H9 (cell line): ENCODE measurements at regions not wholly inside any gene's neighbourhood (a gene's known extent, or its start where the extent isn't known, plus 50 kb on each side); places are given as distances from the start of the nearest gene placed in this dataset.

ENCODE experiments used
- DNase-seq: peaks from one replicate; pipeline ENCODE4 v3.0.0-alpha.2; 2017
- H2AFZ ChIP-seq: one replicate; pipeline ENCODE4 v1.6.1; 2013; ENCODE audit warnings: mild to moderate bottlenecking, low read length, control low read depth, moderate library complexity
- H2AK5ac ChIP-seq: 2 replicates; pipeline ENCODE4 v1.6.1; 2013; ENCODE audit warnings: low read length, control low read depth, mixed read lengths; ENCODE audit not compliant: insufficient read length
- H2BK120ac ChIP-seq: one replicate; pipeline ENCODE4 v1.6.1; 2013; ENCODE audit warnings: low read depth, mild to moderate bottlenecking, low read length, control low read depth, inconsistent platforms; ENCODE audit not compliant: poor library complexity, severe bottlenecking
- H2BK12ac ChIP-seq: 2 replicates; pipeline ENCODE4 v1.6.1; 2013; ENCODE audit warnings: low read length, control low read depth, mixed read lengths, low read depth; ENCODE audit not compliant: insufficient read length
- H2BK15ac ChIP-seq: 2 replicates; pipeline ENCODE4 v1.6.1; 2013; ENCODE audit warnings: low read depth, low read length, control low read depth
- H2BK20ac ChIP-seq: one replicate; pipeline ENCODE4 v1.6.1; 2013; ENCODE audit warnings: low read depth, mild to moderate bottlenecking, low read length, control low read depth, inconsistent platforms; ENCODE audit not compliant: poor library complexity, severe bottlenecking
- H2BK5ac ChIP-seq: 2 replicates; pipeline ENCODE4 v1.6.1; 2013; ENCODE audit warnings: low read length, control low read depth, mixed read lengths; ENCODE audit not compliant: insufficient read length
- H3K14ac ChIP-seq: 2 replicates; pipeline ENCODE4 v1.6.1; 2013; ENCODE audit warnings: low read length, control low read depth; ENCODE audit not compliant: insufficient read depth
- H3K18ac ChIP-seq: 2 replicates; pipeline ENCODE4 v1.6.1; 2013; ENCODE audit warnings: low read depth, mild to moderate bottlenecking, mixed read lengths, low read length, control low read depth; ENCODE audit not compliant: insufficient read length
- H3K23ac ChIP-seq: 2 replicates; pipeline ENCODE4 v1.6.1; 2013; ENCODE audit warnings: low read length, control low read depth, mixed read lengths, low read depth; ENCODE audit not compliant: insufficient read length
- H3K23me2 ChIP-seq: 2 replicates; pipeline ENCODE4 v1.6.1; 2013; ENCODE audit warnings: low read depth, mild to moderate bottlenecking, mixed read lengths, low read length, control low read depth; ENCODE audit not compliant: insufficient read length, poor library complexity, severe bottlenecking
- H3K27ac ChIP-seq: 2 replicates; pipeline ENCODE4 v1.5.1; 2013; ENCODE audit warnings: low read length, control low read depth, mixed read lengths, low read depth; ENCODE audit not compliant: insufficient read length
- H3K27me3 ChIP-seq: 2 replicates; pipeline ENCODE4 v1.6.1; 2013; ENCODE audit warnings: low read length, control low read depth, inconsistent platforms; ENCODE audit not compliant: insufficient read depth
- H3K4ac ChIP-seq: 2 replicates; pipeline ENCODE4 v1.6.1; 2013; ENCODE audit warnings: low read depth, mild to moderate bottlenecking, control low read depth, inconsistent platforms, low read length, moderate library complexity
- H3K4me1 ChIP-seq: 2 replicates; pipeline ENCODE4 v1.6.1; 2013; ENCODE audit warnings: low read length, control low read depth, inconsistent platforms; ENCODE audit not compliant: insufficient read depth
- H3K4me2 ChIP-seq: 2 replicates; pipeline ENCODE4 v1.6.1; 2013; ENCODE audit warnings: low read length, control low read depth, mixed read lengths; ENCODE audit not compliant: insufficient read length, insufficient read depth
- H3K56ac ChIP-seq: 2 replicates; pipeline ENCODE4 v1.6.1; 2013; ENCODE audit warnings: low read depth, mild to moderate bottlenecking, mixed read lengths, low read length, control low read depth; ENCODE audit not compliant: insufficient read length
- H3K79me1 ChIP-seq: 2 replicates; pipeline ENCODE4 v1.6.1; 2013; ENCODE audit warnings: low read depth, mild to moderate bottlenecking, moderate library complexity, low read length, control low read depth, inconsistent platforms; ENCODE audit not compliant: insufficient read depth, poor library complexity, severe bottlenecking
- H3K79me2 ChIP-seq: 2 replicates; pipeline ENCODE4 v1.6.1; 2013; ENCODE audit warnings: low read length, control low read depth, inconsistent platforms; ENCODE audit not compliant: insufficient read depth
- H3K9ac ChIP-seq: 2 replicates; pipeline ENCODE4 v1.6.1; 2013; ENCODE audit warnings: low read length, control low read depth, mixed read lengths; ENCODE audit not compliant: insufficient read length; ENCODE audit errors: extremely low read depth
- H3K9me3 ChIP-seq: one replicate; pipeline ENCODE4 v1.6.1; 2013; ENCODE audit warnings: low read depth, low read length, inconsistent platforms; ENCODE audit not compliant: control insufficient read depth
- H3T11ph ChIP-seq: one replicate; pipeline ENCODE4 v1.6.1; 2013; ENCODE audit warnings: mild to moderate bottlenecking, low read length, control low read depth, inconsistent platforms
- H4K20me1 ChIP-seq: one replicate; pipeline ENCODE4 v1.6.1; 2013; ENCODE audit not compliant: control insufficient read depth, insufficient read length, insufficient read depth
- H4K5ac ChIP-seq: 2 replicates; pipeline ENCODE4 v1.6.1; 2013; ENCODE audit warnings: low read depth, mild to moderate bottlenecking, mixed read lengths, low read length, control low read depth; ENCODE audit not compliant: insufficient read length
- H4K8ac ChIP-seq: replicated peaks from 2 replicates; pipeline ENCODE4 v1.6.1; 2013; ENCODE audit warnings: low read length, control low read depth, mixed read lengths, low read depth; ENCODE audit not compliant: insufficient read length
- H4K91ac ChIP-seq: 2 replicates; pipeline ENCODE4 v1.6.1; 2013; ENCODE audit warnings: low read depth, mild to moderate bottlenecking, moderate library complexity, mixed read lengths, low read length, control low read depth; ENCODE audit not compliant: insufficient read length
- H3K27ac Mint-ChIP-seq, 3 experiments: 2 replicates in 2 of 3; 3 replicates in 1 of 3; pipeline ENCODE4 v1.8.0; 2020 to 2021; ENCODE audit warnings: mixed read lengths in 3 of 3, mild to moderate bottlenecking in 1 of 3, moderate library complexity in 1 of 3
- H3K27me3 Mint-ChIP-seq: 2 replicates; pipeline ENCODE4 v1.8.0; 2021; ENCODE audit warnings: low read depth, mild to moderate bottlenecking, moderate library complexity, mixed read lengths
- H3K36me3 Mint-ChIP-seq, 3 experiments: 2 replicates in 2 of 3; 3 replicates in 1 of 3; pipeline ENCODE4 v1.8.0; 2020 to 2021; ENCODE audit warnings: low read depth in 3 of 3, mixed read lengths in 3 of 3; ENCODE audit not compliant: insufficient read depth in 1 of 3
- H3K4me1 Mint-ChIP-seq, 2 experiments: 2 replicates each; pipeline ENCODE4 v1.8.0; 2020; ENCODE audit warnings: mixed read lengths in 2 of 2
- H3K4me3 Mint-ChIP-seq, 2 experiments: 2 replicates in 1 of 2; 3 replicates in 1 of 2; pipeline ENCODE4 v1.8.0; 2020 to 2021; ENCODE audit warnings: mild to moderate bottlenecking in 2 of 2, mixed read lengths in 2 of 2, moderate library complexity in 1 of 2
- H3K9me3 Mint-ChIP-seq, 2 experiments: 2 replicates in 1 of 2; 3 replicates in 1 of 2; pipeline ENCODE4 v1.8.0; 2020; ENCODE audit warnings: mild to moderate bottlenecking in 2 of 2, mixed read lengths in 2 of 2, moderate library complexity in 1 of 2
- CTCF ChIP-seq: fragments of 200-600 bp; sonication (generic); conservative IDR thresholded peaks from 3 replicates; pipeline ENCODE4 v1.8.0; 2021; ENCODE audit warnings: antibody characterized with exemption, mild to moderate bottlenecking
- WGBS: extraction: QIAGEN DNeasy Blood & Tissue Kit; methylation state at CpG from one replicate; pipeline ENCODE4 v1.1.7; 2013; ENCODE audit warnings: missing lambda C conversion rate, low lambda C conversion rate, mixed read lengths; ENCODE audit not compliant: insufficient read length; ENCODE audit errors: extremely low coverage; 5-methylcytosine and 5-hydroxymethylcytosine counted together

DNA sequence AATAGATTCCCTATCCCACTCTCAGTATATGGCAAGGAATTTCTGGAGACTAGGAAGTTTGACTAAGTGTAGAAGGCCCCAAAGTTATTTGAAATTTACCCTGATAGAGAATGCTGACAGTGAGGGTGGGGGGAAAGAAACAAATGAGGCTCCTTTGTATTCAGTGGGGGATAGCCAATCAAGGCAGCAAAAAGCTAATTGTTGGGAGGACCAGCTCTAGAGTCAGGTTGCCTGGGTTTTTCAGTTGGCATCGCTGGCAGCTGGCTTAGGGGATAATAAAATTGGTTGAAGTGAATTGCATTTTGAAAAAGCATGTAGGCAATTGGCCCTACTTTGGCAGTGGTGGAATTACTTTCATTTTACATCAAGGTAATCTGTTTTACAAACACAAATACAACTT is 79.4 kb upstream of the STAM2 start:
- Histone ChIP-seq H2BK5ac (no peak overlapping the region), H2BK20ac (no peak overlapping the region), H3K4ac (no peak overlapping the region), H2BK15ac (no peak overlapping the region), H3K4me2 (no peak overlapping the region), H3K9me3 (no peaks in the 10 kb centered on the region), H3K18ac (no peak overlapping the region), H4K20me1 (no peaks in the 10 kb centered on the region), H3T11ph (no peak overlapping the region), H3K14ac (no peak overlapping the region), H3K79me2 (no peaks in the 10 kb centered on the region), H3K27me3 (no peaks in the 10 kb centered on the region), H3K4me1 (no peaks in the 10 kb centered on the region), H4K91ac (no peak overlapping the region), H3K23ac (no peak overlapping the region), H2AK5ac (no peak overlapping the region), H2BK12ac (no peak overlapping the region), H3K27ac (no peak overlapping the region), H3K79me1 (no peaks in the 10 kb centered on the region), H4K5ac (no peak overlapping the region), H3K9ac (no peak overlapping the region), H3K23me2 (no peaks in the 10 kb centered on the region), H3K56ac (no peak overlapping the region), H4K8ac (no peak overlapping the region), H2AFZ (no peak overlapping the region), H2BK120ac (no peak overlapping the region)
- no peak for TF ChIP-seq CTCF
- Mint-ChIP-seq H3K9me3 (no peaks in the 10 kb centered on the region), H3K4me3 (no peak overlapping the region), H3K27ac (no peak overlapping the region), H3K27me3 (peaks cover 4% of the 10 kb centered on the region; the same call in 1 of the 2 replicates), H3K4me1 (no peaks in the 10 kb centered on the region), H3K36me3 (no peaks in the 10 kb centered on the region)
- DNase-seq, result no peak
- WGBS, result no CpG with 5 or more reads among the region's 1 CpG
